Esophagus squamous epithelium (tissue), 4 donors: ENCODE measurements at regions not wholly inside any gene's neighbourhood (a gene's known extent, or its start where the extent isn't known, plus 50 kb on each side); places are given as distances from the start of the nearest gene placed in this dataset.

ENCODE experiments used
- CTCF ChIP-seq, 6 experiments: fragments of 450-650 bp in 4 of 6; fragments of 200-600 bp in 2 of 6; sonication (generic) in 2 of 6; IDR thresholded peaks; one replicate each; pipeline ENCODE4 v1.5.1; 2016 to 2019; ENCODE audit warnings: antibody characterized with exemption in 6 of 6, mild to moderate bottlenecking in 4 of 6, moderate library complexity in 4 of 6
- POLR2A ChIP-seq, 4 donors: fragments of 450-650 bp; IDR thresholded peaks; one replicate each; pipeline ENCODE4 v1.6.1; 2017; ENCODE audit warnings: antibody characterized with exemption in 4 of 4, mild to moderate bottlenecking in 4 of 4, moderate library complexity in 3 of 4

GRCh38 chr13:67343777-67344176 lies 113.6 kb upstream of the PCDH9 start:
- no peak for TF ChIP-seq CTCF (IDR thresholded peaks at IDR 0.05)
- TF ChIP-seq POLR2A (IDR thresholded peaks at IDR 0.05): no peak
